PC-9 (cell line): ENCODE measurements at regions not wholly inside any gene's neighbourhood (a gene's known extent, or its start where the extent isn't known, plus 50 kb on each side); places are given as distances from the start of the nearest gene placed in this dataset.

ENCODE experiments used
- BruUV-seq: library from RNA; stranded (reverse); fragments of 400-500 nt; replicated peaks from 2 replicates; lab custom pipeline; 2021; lab: Mats Ljungman, UMichigan
- CTCF ChIA-PET: fragments of 300-600 bp; sonication (Branson Sonifier 250); formaldehyde crosslinking; loops from one replicate; lab custom pipeline; 2022; ENCODE audit warnings: antibody characterized with exemption; lab: Charles Lee
- POLR2A ChIA-PET: fragments of 300-600 bp; sonication (Branson Sonifier 250); formaldehyde crosslinking; loops from one replicate; lab custom pipeline; 2022; ENCODE audit warnings: antibody characterized with exemption; ENCODE audit not compliant: unreplicated experiment; lab: Charles Lee
- DNase-seq, 2 experiments: peaks; one replicate each; pipeline versions ENCODE4 v3.0.0 to v3.0.0-alpha.2; 2015 to 2022; ENCODE audit warnings: mixed read lengths in 1 of 2
- H2AFZ ChIP-seq: fragments of 200-600 bp; sonication (generic); 2 replicates; pipeline ENCODE4 v1.8.1; 2017; ENCODE audit warnings: antibody characterized with exemption
- H3F3A ChIP-seq: fragments of 200-600 bp; sonication (generic); 2 replicates; pipeline ENCODE4 v1.8.1; 2017; ENCODE audit warnings: antibody characterized with exemption, mild to moderate bottlenecking, low read depth; ENCODE audit not compliant: insufficient read depth
- H3K27ac ChIP-seq: fragments of 200-600 bp; sonication (generic); 2 replicates; pipeline ENCODE4 v1.6.1; 2016; ENCODE audit warnings: mixed run types
- H3K27me3 ChIP-seq: fragments of 200-600 bp; sonication (generic); 2 replicates; pipeline ENCODE4 v1.6.1; 2016; ENCODE audit warnings: low read depth, mixed run types; ENCODE audit not compliant: insufficient read depth
- H3K36me3 ChIP-seq: fragments of 200-600 bp; sonication (generic); 2 replicates; pipeline ENCODE4 v1.6.1; 2016; ENCODE audit warnings: low read depth, mixed run types
- H3K4me1 ChIP-seq: fragments of 200-600 bp; sonication (generic); replicated peaks from 2 replicates; pipeline ENCODE4 v1.6.1; 2016; ENCODE audit warnings: mixed run types; ENCODE audit not compliant: insufficient read depth
- H3K4me2 ChIP-seq: fragments of 200-600 bp; sonication (generic); 2 replicates; pipeline ENCODE4 v1.6.1; 2017; ENCODE audit warnings: mixed run types
- H3K4me3 ChIP-seq: fragments of 200-600 bp; sonication (generic); 2 replicates; pipeline ENCODE4 v1.6.1; 2016; ENCODE audit warnings: mixed run types
- H3K79me2 ChIP-seq: fragments of 200-600 bp; sonication (generic); 2 replicates; pipeline ENCODE4 v1.6.1; 2017; ENCODE audit warnings: low read depth, mixed run types
- H3K9me2 ChIP-seq: fragments of 200-600 bp; sonication (generic); 2 replicates; pipeline ENCODE4 v1.8.1; 2017; ENCODE audit warnings: mild to moderate bottlenecking; ENCODE audit not compliant: insufficient read depth
- H3K9me3 ChIP-seq: fragments of 200-600 bp; sonication (generic); 2 replicates; pipeline ENCODE4 v1.8.1; 2016; ENCODE audit warnings: low read depth; ENCODE audit not compliant: insufficient read depth
- H4K20me1 ChIP-seq: fragments of 200-600 bp; sonication (generic); 2 replicates; pipeline ENCODE4 v1.8.1; 2017; ENCODE audit not compliant: insufficient read depth
- EZH2 ChIP-seq: fragments of 200-600 bp; sonication (generic); IDR thresholded peaks from 2 replicates; pipeline ENCODE4 v1.8.0; 2017; ENCODE audit warnings: antibody characterized with exemption, low read depth
- intact Hi-C: fragments of 100-400 bp; cut with micrococcal nuclease; formaldehyde crosslinking; loops from one replicate; pipeline ENCODE4 v1.10.0; 2022; ENCODE audit not compliant: unreplicated experiment
- TF ChIP-seq, protein P1 (sequence below): fragments of 200-600 bp; sonication (generic); conservative IDR thresholded peaks from 2 replicates; pipeline ENCODE4 v1.6.1; 2017; ENCODE audit warnings: mixed run types, antibody characterized with exemption, mild to moderate bottlenecking, moderate library complexity

DNA sequence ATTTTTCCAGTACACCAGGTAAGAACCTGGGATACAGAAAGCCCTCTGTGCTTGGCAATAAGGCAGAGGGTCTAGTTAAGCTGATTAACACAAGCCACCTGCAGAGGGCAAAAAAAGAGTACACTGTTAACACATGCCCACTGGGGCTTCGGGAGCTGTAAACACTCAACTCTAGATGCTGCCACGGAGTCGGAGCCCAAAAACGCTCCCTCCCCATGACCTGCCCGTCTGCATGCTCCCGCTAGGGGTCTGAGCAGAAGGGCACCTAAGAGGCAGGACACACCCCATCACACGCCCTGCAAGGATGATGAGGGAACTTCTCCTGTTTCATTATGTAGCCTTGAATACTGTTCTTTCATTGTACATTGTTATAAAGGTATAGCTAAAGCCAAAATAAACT, 715.6 kb upstream of the AADAT start:
- H2AFZ ChIP-seq, result no peak overlapping the region
- no peaks in the 10 kb centered on the region for H3K9me2 ChIP-seq
- intact Hi-C loops, result no loop called here
- H3K27me3 ChIP-seq, result no peaks in the 10 kb centered on the region
- no peaks in the 10 kb centered on the region for H3K36me3 ChIP-seq
- H3K4me2 ChIP-seq, result no peak overlapping the region
- no peaks in the 10 kb centered on the region for H3F3A ChIP-seq
- H3K79me2 ChIP-seq, result no peaks in the 10 kb centered on the region
- H3K4me1 ChIP-seq, result no peaks in the 10 kb centered on the region
- DNase-seq, result no peak
- POLR2A ChIA-PET, result no interaction called here
- H3K27ac ChIP-seq, result no peak overlapping the region
- no peaks in the 10 kb centered on the region for H3K9me3 ChIP-seq
- BruUV-seq, result no TSS peak
- TF ChIP-seq, protein P1, sequence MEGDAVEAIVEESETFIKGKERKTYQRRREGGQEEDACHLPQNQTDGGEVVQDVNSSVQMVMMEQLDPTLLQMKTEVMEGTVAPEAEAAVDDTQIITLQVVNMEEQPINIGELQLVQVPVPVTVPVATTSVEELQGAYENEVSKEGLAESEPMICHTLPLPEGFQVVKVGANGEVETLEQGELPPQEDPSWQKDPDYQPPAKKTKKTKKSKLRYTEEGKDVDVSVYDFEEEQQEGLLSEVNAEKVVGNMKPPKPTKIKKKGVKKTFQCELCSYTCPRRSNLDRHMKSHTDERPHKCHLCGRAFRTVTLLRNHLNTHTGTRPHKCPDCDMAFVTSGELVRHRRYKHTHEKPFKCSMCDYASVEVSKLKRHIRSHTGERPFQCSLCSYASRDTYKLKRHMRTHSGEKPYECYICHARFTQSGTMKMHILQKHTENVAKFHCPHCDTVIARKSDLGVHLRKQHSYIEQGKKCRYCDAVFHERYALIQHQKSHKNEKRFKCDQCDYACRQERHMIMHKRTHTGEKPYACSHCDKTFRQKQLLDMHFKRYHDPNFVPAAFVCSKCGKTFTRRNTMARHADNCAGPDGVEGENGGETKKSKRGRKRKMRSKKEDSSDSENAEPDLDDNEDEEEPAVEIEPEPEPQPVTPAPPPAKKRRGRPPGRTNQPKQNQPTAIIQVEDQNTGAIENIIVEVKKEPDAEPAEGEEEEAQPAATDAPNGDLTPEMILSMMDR, result no peak
- no peak for TF ChIP-seq EZH2
- CTCF ChIA-PET, result interaction anchor here (0.6 kb wide), 1 partner anchor 376 kb away, joined by 3 read pairs; no protein-coding TSS in a partner anchor
- no peaks in the 10 kb centered on the region for H4K20me1 ChIP-seq
- H3K4me3 ChIP-seq, result no peak overlapping the region

DNA sequence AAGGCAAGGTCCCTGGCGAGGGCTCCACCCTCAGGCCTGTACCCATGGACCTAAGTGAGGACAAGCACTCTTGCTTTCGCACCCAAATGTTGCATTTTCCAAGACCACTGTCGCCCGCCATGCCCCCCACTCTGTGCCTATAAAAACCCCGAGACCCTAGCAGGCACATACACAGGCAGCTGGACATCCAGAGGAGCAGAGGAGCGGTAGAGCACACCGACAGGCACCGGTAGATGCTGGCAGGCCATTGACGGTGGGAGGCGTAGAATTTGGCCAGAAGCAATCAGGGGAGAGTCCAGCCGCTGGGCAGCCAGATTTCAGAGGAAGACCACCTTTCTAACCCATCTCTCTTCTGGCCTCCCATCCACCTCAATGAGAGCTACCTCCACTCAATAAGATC, 715.2 kb upstream of the AADAT start:
- no peaks in the 10 kb centered on the region for H4K20me1 ChIP-seq
- TF ChIP-seq, protein P1, result no peak
- TF ChIP-seq EZH2, result no peak
- ChIA-PET POLR2A (no interaction called here), CTCF (no interaction called here)
- H3K4me2 ChIP-seq, result no peak overlapping the region
- H3K9me2 ChIP-seq, result no peaks in the 10 kb centered on the region
- H3K79me2 ChIP-seq, result no peaks in the 10 kb centered on the region
- no peak for DNase-seq
- H3K4me1 ChIP-seq, result no peaks in the 10 kb centered on the region
- H3K4me3 ChIP-seq, result no peak overlapping the region
- no peaks in the 10 kb centered on the region for H3F3A ChIP-seq
- H2AFZ ChIP-seq, result no peak overlapping the region
- H3K27me3 ChIP-seq, result no peaks in the 10 kb centered on the region
- no peaks in the 10 kb centered on the region for H3K36me3 ChIP-seq
- H3K9me3 ChIP-seq, result no peaks in the 10 kb centered on the region
- intact Hi-C loops, result no loop called here
- H3K27ac ChIP-seq, result no peak overlapping the region
- no TSS peak for BruUV-seq

DNA sequence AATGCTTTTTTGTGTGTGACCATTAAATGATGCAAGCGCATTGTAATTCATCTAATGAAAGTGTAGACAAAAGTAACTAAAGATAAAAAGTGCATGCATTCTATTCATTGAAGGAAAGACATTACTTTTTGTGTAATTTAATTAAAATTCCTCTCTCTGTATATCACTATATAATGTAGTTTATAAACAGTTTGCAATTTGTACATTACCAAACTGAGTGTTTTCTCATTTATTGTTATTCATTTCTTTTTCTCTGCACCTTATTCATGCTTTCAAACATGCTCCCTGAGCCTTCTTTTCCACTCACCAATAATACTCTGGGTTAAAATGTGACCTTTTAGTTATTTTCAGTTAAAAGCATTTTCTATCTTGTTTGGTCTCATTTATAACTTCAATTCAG, 713.7 kb upstream of the AADAT start:
- no TSS peak for BruUV-seq
- no peaks in the 10 kb centered on the region for H4K20me1 ChIP-seq
- no peak for DNase-seq
- TF ChIP-seq EZH2, result no peak
- TF ChIP-seq, protein P1, result no peak
- no peak overlapping the region for H3K4me3 ChIP-seq
- no peaks in the 10 kb centered on the region for H3F3A ChIP-seq
- H3K79me2 ChIP-seq, result no peaks in the 10 kb centered on the region
- no peak overlapping the region for H2AFZ ChIP-seq
- CTCF ChIA-PET, result no interaction called here
- no peaks in the 10 kb centered on the region for H3K9me3 ChIP-seq
- no peaks in the 10 kb centered on the region for H3K36me3 ChIP-seq
- no peaks in the 10 kb centered on the region for H3K27me3 ChIP-seq
- H3K4me1 ChIP-seq, result no peaks in the 10 kb centered on the region
- H3K27ac ChIP-seq, result no peak overlapping the region
- H3K4me2 ChIP-seq, result no peak overlapping the region
- H3K9me2 ChIP-seq, result no peaks in the 10 kb centered on the region
- intact Hi-C loops, result no loop called here
- POLR2A ChIA-PET, result no interaction called here
